GM12891 (cell line): ENCODE measurements at regions not wholly inside any gene's neighbourhood (a gene's known extent, or its start where the extent isn't known, plus 50 kb on each side); places are given as distances from the start of the nearest gene placed in this dataset.

Experiments used
- POLR2A ChIP-seq: IDR thresholded peaks from 2 replicates; pipeline ENCODE4 v1.6.1; 2011; ENCODE audit warnings: low read depth, low read length, control low read depth
- POLR2AphosphoS5 ChIP-seq: IDR thresholded peaks from 2 replicates; pipeline ENCODE4 v1.6.1; 2011; ENCODE audit warnings: low read depth, low read length, control low read depth
- TAF1 ChIP-seq: IDR thresholded peaks from 2 replicates; pipeline ENCODE4 v1.6.1; 2011; ENCODE audit warnings: low read depth, low read length, control low read depth

DNA sequence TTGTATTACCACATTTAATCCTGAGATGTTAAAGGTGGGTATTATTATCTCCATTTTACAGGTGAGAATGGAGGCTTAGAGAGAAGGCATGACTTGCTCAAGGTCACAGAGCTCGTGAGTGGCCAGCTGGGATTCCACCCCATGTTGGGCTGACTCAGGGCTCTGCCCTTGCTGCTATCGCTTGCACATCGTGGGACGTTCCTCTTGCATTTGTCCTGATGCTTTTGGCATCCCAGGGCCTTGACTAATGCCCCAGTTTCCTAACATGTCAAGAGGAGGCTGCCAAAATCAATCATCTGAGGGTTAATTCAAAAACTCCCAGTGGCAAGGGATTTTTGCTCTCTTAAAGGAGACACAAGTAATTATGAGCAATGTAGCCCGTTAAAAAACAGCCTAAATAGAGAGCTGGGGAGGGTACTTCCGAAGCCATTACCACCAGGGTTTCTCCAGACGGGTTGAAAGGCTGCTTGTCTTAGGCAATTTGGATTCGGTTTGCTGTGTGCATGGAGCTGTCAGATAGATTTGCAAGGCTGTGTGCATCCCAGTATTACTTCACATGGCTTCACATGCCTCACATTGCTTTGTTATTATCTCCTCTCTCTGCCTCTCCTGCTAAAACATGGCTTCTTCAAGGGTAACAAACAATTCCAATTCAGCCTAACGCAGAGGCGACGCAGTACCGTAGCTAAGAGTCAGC is 347.4 kb downstream of the DRD1 start:
- TF ChIP-seq POLR2AphosphoS5 = no peak
- TF ChIP-seq POLR2A = no peak
- no peak for TF ChIP-seq TAF1
